Adrenal gland (tissue), 9 donors: ENCODE measurements at regions not wholly inside any gene's neighbourhood (a gene's known extent, or its start where the extent isn't known, plus 50 kb on each side); places are given as distances from the start of the nearest gene placed in this dataset.

Source experiments
- DNase-seq, 7 donors: peaks; one replicate each; pipeline ENCODE4 v3.0.0-alpha.2; 2019 to 2020
- H3K27ac ChIP-seq, 5 donors: fragments of 200-600 bp; sonication (generic) in 4 of 5; 1 replicate in 3 of 5; 2 replicates in 2 of 5; pipeline versions ENCODE4 v1.5.1 to v1.8.0; 2016 to 2020; ENCODE audit warnings: mild to moderate bottlenecking in 1 of 5
- H3K27me3 ChIP-seq: fragments of 200-600 bp; 2 replicates; pipeline ENCODE4 v1.8.0; 2021
- H3K36me3 ChIP-seq, 2 donors: fragments of 200-600 bp; replicated peaks in 1 of 2; 1 replicate in 1 of 2; 2 replicates in 1 of 2; pipeline versions ENCODE4 v1.5.1 to v1.8.0; 2018 to 2022
- H3K4me1 ChIP-seq, 2 donors: fragments of 200-600 bp; replicated peaks in 1 of 2; 1 replicate in 1 of 2; 2 replicates in 1 of 2; pipeline versions ENCODE4 v1.5.1 to v1.8.0; 2018 to 2021
- H3K4me3 ChIP-seq, 4 donors: fragments of 200-600 bp; sonication (generic) in 3 of 4; one replicate each; pipeline ENCODE4 v1.5.1; 2016 to 2018
- H3K9me3 ChIP-seq, 3 donors: fragments of 200-600 bp; sonication (generic) in 1 of 3; replicated peaks in 1 of 3; 1 replicate in 2 of 3; 2 replicates in 1 of 3; pipeline versions ENCODE4 v1.5.1 to v1.8.0; 2016 to 2021
- POLR2A ChIP-seq, 2 donors: fragments of 450-650 bp; IDR thresholded peaks; one replicate each; pipeline ENCODE4 v1.6.1; 2017; ENCODE audit warnings: antibody characterized with exemption in 2 of 2, mild to moderate bottlenecking in 2 of 2, moderate library complexity in 1 of 2
- WGBS, 4 donors: extraction: QIAGEN DNeasy Blood & Tissue Kit in 2 of 4; methylation state at CpG; one replicate each; pipeline versions ENCODE4 v1.1.5 to v1.1.7; 2013 to 2017; 5-methylcytosine and 5-hydroxymethylcytosine counted together
- intact Hi-C, 2 donors: fragments of 100-400 bp; cut with DNase I; formaldehyde crosslinking; loops; one replicate each; pipeline versions ENCODE4 v1.14.1 to v1.15.0; 2022 to 2023
- TF ChIP-seq, protein P1 (sequence below), 6 experiments: fragments of 450-650 bp in 4 of 6; fragments of 200-600 bp in 2 of 6; sonication (generic) in 1 of 6; IDR thresholded peaks; 1 replicate in 5 of 6; 2 replicates in 1 of 6; pipeline versions ENCODE4 v1.5.1 to v1.8.0; 2016 to 2021; ENCODE audit warnings: antibody characterized with exemption in 6 of 6, mild to moderate bottlenecking in 2 of 6, moderate library complexity in 1 of 6
- donor health status: healthy with polysubstance abuse.
- donor health status: Bipolar disorder and iron deficiency.
- donor health status: DM: yes; HTN: yes; CAD: no.
- donor health status: DM: no; HTN: no; CAD: no.
- donor health status: DM: no; HTN: no; CAD: no.

DNA sequence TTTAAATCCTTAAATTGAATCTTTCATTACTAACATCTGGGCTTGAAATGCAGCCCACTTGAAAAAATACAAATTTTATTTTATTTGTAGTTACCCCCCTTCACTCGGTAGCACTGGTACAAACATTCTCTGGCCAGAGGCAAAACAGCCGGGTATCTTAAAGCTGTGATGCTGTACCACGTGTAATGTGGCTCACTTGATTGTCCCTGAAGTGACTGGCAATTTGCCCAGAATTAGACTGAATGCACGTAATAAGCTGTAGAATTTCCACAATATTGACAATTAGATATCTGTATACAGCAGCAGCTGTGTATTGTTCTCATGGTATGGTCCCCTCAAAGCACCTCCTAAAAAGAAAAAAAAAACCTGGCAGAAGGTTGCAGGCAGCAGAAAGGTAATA is 192.8 kb upstream of the TBC1D5 start:
- DNase-seq, result peak in 5 of 7 donors; percentile 15 to 60 (median 32)
- intact Hi-C loops, result no loop called here
- no peaks in the 10 kb centered on the region for H3K9me3 ChIP-seq
- H3K36me3 ChIP-seq, result no peaks in the 10 kb centered on the region
- H3K4me1 ChIP-seq, result no peaks in the 10 kb centered on the region
- no peaks in the 10 kb centered on the region for H3K27me3 ChIP-seq
- WGBS, 4 donors, result 11 to 25% (median 22%) methylated on average over 4 of the region's 4 CpGs
- no peak overlapping the region for H3K27ac ChIP-seq
- no peak overlapping the region for H3K4me3 ChIP-seq
- TF ChIP-seq, protein P1, sequence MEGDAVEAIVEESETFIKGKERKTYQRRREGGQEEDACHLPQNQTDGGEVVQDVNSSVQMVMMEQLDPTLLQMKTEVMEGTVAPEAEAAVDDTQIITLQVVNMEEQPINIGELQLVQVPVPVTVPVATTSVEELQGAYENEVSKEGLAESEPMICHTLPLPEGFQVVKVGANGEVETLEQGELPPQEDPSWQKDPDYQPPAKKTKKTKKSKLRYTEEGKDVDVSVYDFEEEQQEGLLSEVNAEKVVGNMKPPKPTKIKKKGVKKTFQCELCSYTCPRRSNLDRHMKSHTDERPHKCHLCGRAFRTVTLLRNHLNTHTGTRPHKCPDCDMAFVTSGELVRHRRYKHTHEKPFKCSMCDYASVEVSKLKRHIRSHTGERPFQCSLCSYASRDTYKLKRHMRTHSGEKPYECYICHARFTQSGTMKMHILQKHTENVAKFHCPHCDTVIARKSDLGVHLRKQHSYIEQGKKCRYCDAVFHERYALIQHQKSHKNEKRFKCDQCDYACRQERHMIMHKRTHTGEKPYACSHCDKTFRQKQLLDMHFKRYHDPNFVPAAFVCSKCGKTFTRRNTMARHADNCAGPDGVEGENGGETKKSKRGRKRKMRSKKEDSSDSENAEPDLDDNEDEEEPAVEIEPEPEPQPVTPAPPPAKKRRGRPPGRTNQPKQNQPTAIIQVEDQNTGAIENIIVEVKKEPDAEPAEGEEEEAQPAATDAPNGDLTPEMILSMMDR (IDR thresholded peaks at IDR 0.05), result no peak
- TF ChIP-seq POLR2A (IDR thresholded peaks at IDR 0.05), result no peak

DNA sequence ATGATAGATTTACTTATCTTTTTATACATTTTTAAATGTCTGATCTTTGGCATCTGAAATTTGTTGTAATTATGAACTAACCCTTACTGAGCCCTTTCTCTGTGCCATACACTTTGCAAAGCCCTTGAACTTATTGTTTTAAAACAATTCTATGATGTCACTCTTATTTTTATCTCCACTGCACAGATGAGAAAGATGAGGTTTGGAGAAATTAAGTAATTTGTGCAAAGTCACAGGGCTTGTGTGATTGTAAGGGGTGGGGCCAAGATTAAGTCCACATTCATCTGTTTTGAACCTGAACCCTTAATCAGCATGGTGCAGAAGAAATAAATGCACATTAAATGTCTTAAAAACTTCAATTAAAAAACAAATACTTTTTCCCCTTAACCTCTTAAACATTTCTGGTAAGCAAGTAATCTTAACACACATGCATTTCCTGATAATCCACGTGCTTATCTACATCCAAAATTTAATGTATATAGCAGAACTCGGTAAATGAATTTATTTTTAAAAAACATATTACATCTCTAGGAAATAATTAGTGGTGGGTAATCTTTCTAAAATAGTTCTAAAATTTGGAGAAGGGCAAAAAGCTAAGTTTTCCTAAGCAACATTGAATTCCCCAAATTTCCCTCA is 189.8 kb upstream of the TBC1D5 start:
- H3K4me1 ChIP-seq, result no peaks in the 10 kb centered on the region
- DNase-seq, result no peak
- H3K27me3 ChIP-seq, result no peaks in the 10 kb centered on the region
- H3K9me3 ChIP-seq, result no peaks in the 10 kb centered on the region
- no peak overlapping the region for H3K27ac ChIP-seq
- 71 to 78% (median 75%) methylated on average over 2 of the region's 2 CpGs for WGBS, 4 donors
- TF ChIP-seq POLR2A (IDR thresholded peaks at IDR 0.05), result no peak
- TF ChIP-seq, protein P1 (IDR thresholded peaks at IDR 0.05), result no peak
- H3K4me3 ChIP-seq, result no peak overlapping the region
- intact Hi-C loops, result no loop called here
- no peaks in the 10 kb centered on the region for H3K36me3 ChIP-seq

DNA sequence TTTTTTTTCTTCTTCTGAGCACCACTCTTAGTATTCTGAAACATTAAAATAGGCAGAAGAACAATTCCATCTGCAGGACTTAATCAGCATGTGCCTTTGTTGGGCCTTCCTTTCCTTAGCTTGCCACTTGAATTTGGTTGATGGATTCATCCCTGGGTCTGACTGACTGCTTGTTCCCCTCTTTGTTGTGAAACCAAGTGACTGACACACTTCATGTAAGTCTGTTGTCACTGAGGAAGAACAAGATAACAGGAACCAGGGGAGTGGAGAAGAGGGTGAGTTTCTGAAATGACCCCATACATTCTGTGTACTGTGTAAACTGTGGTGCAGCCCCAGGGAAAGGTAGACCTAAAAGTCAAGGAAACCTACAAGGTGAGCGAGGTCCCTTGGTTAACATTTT is 188.7 kb upstream of the TBC1D5 start:
- no peaks in the 10 kb centered on the region for H3K9me3 ChIP-seq
- H3K27ac ChIP-seq, result no peak overlapping the region
- H3K27me3 ChIP-seq, result no peaks in the 10 kb centered on the region
- intact Hi-C loops, result no loop called here
- no peak for DNase-seq
- H3K36me3 ChIP-seq, result no peaks in the 10 kb centered on the region
- no peak for TF ChIP-seq POLR2A (IDR thresholded peaks at IDR 0.05)
- TF ChIP-seq, protein P1 (IDR thresholded peaks at IDR 0.05), result no peak
- H3K4me1 ChIP-seq, result no peaks in the 10 kb centered on the region
- no peak overlapping the region for H3K4me3 ChIP-seq
- 90 to 100% (median 95%) methylated on average over 1 of the region's 1 CpG for WGBS, 4 donors

DNA sequence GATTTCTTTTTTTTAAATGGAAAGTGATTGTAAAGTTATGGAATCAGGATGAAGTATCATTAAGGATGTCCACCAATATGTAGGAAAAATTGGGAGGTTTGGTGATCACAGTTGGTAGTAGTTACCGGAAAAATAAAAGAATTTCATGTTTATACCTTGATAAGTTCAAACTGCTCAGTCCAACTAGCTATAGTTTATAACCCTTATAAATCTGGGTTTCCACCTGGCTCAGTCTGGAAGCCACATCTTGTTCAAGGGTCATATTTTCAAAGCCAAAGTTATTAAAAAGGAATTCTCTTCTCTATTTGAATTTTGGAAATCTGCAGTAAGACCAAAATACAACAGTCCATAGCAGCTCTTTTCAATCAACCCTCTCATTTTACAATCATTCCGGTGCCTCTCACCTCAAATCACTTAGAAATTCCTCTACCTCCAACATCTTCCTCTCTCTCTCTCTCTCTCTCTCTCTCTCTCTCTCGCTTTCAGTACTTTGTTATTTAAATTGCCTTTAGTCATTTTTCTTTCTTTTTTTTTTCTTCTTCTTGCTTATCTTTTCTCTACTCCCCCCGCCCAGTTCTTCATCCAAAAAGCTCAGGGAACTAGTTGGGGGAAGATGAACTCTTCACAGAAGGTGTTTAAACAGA is 186.2 kb upstream of the TBC1D5 start:
- H3K36me3 ChIP-seq, result no peaks in the 10 kb centered on the region
- H3K27ac ChIP-seq, result no peak overlapping the region
- DNase-seq, result no peak
- H3K4me3 ChIP-seq, result no peak overlapping the region
- WGBS, 4 donors, result 84 to 87% (median 85%) methylated on average over 4 of the region's 4 CpGs
- no peaks in the 10 kb centered on the region for H3K9me3 ChIP-seq
- no peaks in the 10 kb centered on the region for H3K4me1 ChIP-seq
- TF ChIP-seq, protein P1 (IDR thresholded peaks at IDR 0.05), result no peak
- TF ChIP-seq POLR2A (IDR thresholded peaks at IDR 0.05), result no peak
- intact Hi-C loops, result no loop called here
- no peaks in the 10 kb centered on the region for H3K27me3 ChIP-seq
